ENCODE measurements at regions not wholly inside any gene's neighbourhood (a gene's known extent, or its start where the extent isn't known, plus 50 kb on each side); places are given as distances from the start of the nearest gene placed in this dataset.

GRCh38 chr19:31633014-31633413 is 283.8 kb upstream of the TSHZ3 start (continued):
- TF ChIP-seq NFE2L2 (conservative IDR thresholded peaks at IDR 0.05; ENCODE audit: low read length) (no peak), TFCP2L1 (CRISPR knock-in tag; IDR thresholded peaks at IDR 0.05) (no peak), KDM5A (IDR thresholded peaks at IDR 0.05) (no peak), BHLHE40 (IDR thresholded peaks at IDR 0.05; ENCODE audit: low read depth, low read length) (no peak), CHD2 (IDR thresholded peaks at IDR 0.05; ENCODE audit: low read length, partially characterized antibody) (no peak), RAD21 (conservative IDR thresholded peaks at IDR 0.05 in 1 of 2, IDR thresholded peaks at IDR 0.05 in 1 of 2) (no peak)

- H3K27ac ChIP-seq, result no peak overlapping the region
- TF ChIP-seq TP53 (CRISPR knock-in tag; IDR thresholded peaks at IDR 0.05), result no peak
- no peak for TF ChIP-seq CHD4 (IDR thresholded peaks at IDR 0.05; ENCODE audit: borderline replicate concordance)
- TF ChIP-seq ZNF302 (CRISPR knock-in tag; IDR thresholded peaks at IDR 0.05), result no peak
- TF ChIP-seq HOXB5 (CRISPR knock-in tag; IDR thresholded peaks at IDR 0.05), result no peak
- no peak for TF ChIP-seq GATA3 (IDR thresholded peaks at IDR 0.05; ENCODE audit: borderline replicate concordance)
- TF ChIP-seq PBX3 (IDR thresholded peaks at IDR 0.05), result no peak
- TF ChIP-seq HMGXB4 (CRISPR knock-in tag; IDR thresholded peaks at IDR 0.05; ENCODE audit: borderline replicate concordance), result no peak
- no peak for TF ChIP-seq EHMT2 (IDR thresholded peaks at IDR 0.05; ENCODE audit: low read depth)
- TF ChIP-seq ZC3H11A (IDR thresholded peaks at IDR 0.05), result no peak
- no peak for TF ChIP-seq REST (IDR thresholded peaks at IDR 0.05)
- TF ChIP-seq FOXS1 (CRISPR knock-in tag; IDR thresholded peaks at IDR 0.05), result no peak
- TF ChIP-seq RFX5 (IDR thresholded peaks at IDR 0.05), result no peak
- TF ChIP-seq PHF8 (IDR thresholded peaks at IDR 0.05; ENCODE audit: borderline replicate concordance, low read depth), result no peak
- TF ChIP-seq CEBPB (IDR thresholded peaks at IDR 0.05), result no peak
- no peak for TF ChIP-seq CHD2 (IDR thresholded peaks at IDR 0.05; ENCODE audit: low read length, partially characterized antibody)
- no peak for TF ChIP-seq ATOH8 (CRISPR knock-in tag; IDR thresholded peaks at IDR 0.05; ENCODE audit: low read depth)
- CTCF ChIA-PET, result interaction anchor here (0.6 to 1.3 kb wide), 2 partner anchors 700 to 855 kb away, joined by 3 read pairs; no protein-coding TSS in a partner anchor
- DNase-seq (ENCODE audit: low read depth in 1 of 2, low spot score in 1 of 2), result no peak
- POLR2A ChIA-PET, result no interaction called here
- WGBS (ENCODE audit: missing lambda C conversion rate), result 3% methylated on average over 1 of the region's 1 CpG
- no peak for FAIRE-seq
- 0 out of 3 replicates have a peak, but pooled peaks cover 2% of the 10 kb centered on the region for H3K9me3 ChIP-seq
- H3K4me1 ChIP-seq, result no peaks in the 10 kb centered on the region
- no peak overlapping the region for H3K4me2 ChIP-seq
- no peak overlapping the region for H3K4me3 ChIP-seq
- no peak for ATAC-seq
Measured at GRCh38 chr19:31639306-31639705, 290.1 kb upstream of the TSHZ3 start.

Data from A549 (cell line).